GM21528 (cell line): ENCODE measurements at regions not wholly inside any gene's neighbourhood (a gene's known extent, or its start where the extent isn't known, plus 50 kb on each side); places are given as distances from the start of the nearest gene placed in this dataset.
A peak's percentile ranks its signal among the peaks of the same experiment; 100 is the strongest.
"Not testable (repeated sequence)": the region's sequence is repeated elsewhere in the genome, so short reads cannot be mapped to it uniquely, and the experiment has no call there.

Experiments used
- ATAC-seq: cut with Tn5 transposase; IDR thresholded peaks from one replicate; pipeline ENCODE4 v1.9.1; 2021; ENCODE audit warnings: mild to moderate bottlenecking, moderate library complexity; ENCODE audit not compliant: unreplicated experiment, low FRiP score

- ATAC-seq: no peak
Measured at GRCh38 chr14:106728611-106729010, 1202.2 kb downstream of the TMEM121 start.

DNA sequence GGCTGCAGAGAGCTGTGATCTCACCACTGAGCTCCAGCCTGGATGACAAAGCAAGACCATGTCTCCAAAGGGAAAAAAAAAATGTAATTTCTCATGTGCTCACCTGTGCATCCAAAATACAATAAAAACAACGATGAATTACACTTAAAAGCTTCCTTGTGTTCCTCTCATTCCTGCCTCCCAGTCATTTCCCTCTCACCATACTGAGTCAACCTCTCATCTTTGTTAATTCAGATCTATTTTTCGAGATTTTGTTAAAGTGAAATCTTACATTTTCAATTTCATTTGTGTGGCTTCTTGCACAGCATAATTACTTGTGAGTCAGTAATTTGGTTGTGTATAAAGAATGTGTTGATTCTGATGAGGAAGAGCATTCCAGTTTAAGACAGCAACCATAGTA, 1203.2 kb downstream of the TMEM121 start:
- no peak for ATAC-seq

- ATAC-seq: no peak
Measured at GRCh38 chr14:106733771-106734170, 1207.4 kb downstream of the TMEM121 start.

GRCh38 chr14:106737021-106737420, 1210.6 kb downstream of the TMEM121 start:
- ATAC-seq: no peak

DNA sequence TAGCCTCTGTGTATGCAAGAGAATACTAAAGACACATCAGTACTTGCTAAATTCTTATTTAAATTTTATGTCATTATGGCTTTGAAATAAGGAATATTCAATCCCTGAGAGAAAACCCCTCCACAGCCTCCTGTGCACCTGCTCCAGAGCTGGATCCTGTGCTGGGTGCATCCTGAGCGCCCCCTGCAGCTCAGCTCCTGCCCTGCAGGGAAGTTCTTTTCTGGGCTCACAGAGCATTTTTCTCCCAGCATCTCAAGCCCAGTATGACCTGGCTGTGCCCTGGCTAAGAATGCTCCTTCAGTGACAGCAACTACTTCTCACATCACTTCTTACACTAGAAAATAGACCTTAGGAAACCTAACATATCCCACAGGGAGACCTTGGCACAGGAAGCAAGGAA, 1211.7 kb downstream of the TMEM121 start:
- no peak for ATAC-seq

GRCh38 chr14:106738598-106739258, 1212.3 kb downstream of the TMEM121 start:
- not testable (repeated sequence) for ATAC-seq

DNA sequence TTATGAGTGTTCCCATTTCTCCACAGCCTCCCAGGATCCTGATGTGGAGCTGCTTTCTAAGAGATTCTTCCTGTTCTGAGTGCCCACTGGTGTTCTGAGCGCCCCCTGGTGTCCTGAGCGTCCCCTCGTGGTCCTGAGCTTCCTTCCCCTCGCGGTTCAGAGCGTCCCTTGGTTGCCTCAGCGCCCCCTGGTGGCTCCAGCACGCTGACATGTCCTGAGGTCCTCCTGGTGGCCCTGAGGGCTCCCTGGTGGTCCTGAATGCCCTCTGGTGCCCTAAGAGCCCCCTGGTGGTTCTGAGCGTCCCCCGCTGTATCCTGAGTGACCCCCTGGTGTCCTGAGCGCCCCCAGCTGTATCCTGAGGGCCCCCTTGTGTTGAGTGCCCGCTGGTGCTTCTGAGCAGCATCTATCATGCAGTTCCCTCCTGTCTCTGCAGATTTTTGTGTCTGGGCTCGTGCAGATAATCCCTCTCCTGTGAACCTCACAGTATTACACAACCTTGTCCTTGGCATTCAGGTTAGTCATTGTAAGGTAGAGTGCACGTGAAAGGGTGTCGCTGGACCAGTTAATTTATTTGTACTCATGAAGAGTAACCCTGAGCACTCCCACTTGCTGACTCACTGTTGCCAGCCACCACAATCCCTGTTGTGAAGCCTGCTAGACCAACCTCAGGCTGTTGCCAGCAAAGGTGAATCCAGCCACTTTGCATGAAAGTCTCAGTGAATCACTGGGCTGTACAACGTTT, 1214.9 kb downstream of the TMEM121 start:
- ATAC-seq: peak; percentile 53

- peak; percentile 53 for ATAC-seq
Measured at GRCh38 chr14:106745016-106745767, 1218.8 kb downstream of the TMEM121 start.

- ATAC-seq: not testable (repeated sequence)
Measured at GRCh38 chr14:106750089-106750488, 1223.7 kb downstream of the TMEM121 start.

DNA sequence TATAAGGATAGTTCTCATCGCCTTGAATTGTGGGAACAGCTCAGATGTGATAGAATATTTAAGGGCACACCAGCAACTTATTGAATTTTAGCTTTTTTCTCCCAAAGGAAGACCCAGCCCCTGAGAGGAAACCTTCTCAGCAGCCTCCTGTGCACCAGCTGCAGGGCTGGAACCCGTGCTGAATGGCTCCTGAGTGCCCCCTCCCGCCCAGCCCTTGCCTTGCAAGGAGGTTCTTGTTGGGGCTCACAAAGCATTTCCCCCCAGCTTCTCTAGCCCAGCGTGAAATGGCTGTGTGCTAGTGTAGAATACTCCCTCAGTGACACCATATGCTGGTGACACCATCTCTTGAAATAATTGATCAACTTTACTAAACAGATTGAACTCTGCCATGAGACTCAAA, 1227.4 kb downstream of the TMEM121 start:
- ATAC-seq: not testable (repeated sequence)

- ATAC-seq: not testable (repeated sequence)
Measured at GRCh38 chr14:106757444-106757843, 1231.1 kb downstream of the TMEM121 start.

GRCh38 chr14:106761886-106762816, 1235.8 kb downstream of the TMEM121 start:
- peak; percentile 48 for ATAC-seq

DNA sequence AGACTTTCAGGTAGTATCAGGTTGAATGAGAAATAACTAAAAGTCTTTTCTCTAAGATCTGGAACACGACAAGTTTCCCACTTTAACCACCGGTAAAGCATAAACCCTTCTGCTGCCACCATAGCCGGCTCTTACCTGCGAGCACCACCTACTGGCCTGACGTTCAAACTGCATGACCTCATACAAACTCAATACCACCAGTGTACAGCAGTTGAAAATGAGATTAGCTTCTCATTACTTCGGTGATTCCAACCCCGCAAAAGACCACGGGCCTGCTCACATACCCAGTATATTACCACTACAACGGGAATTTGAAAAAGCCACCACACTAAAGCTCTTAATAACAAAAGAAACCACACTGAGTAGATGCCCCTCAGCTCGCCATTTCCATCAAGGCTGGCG, 1238.6 kb downstream of the TMEM121 start:
- not testable (repeated sequence) for ATAC-seq

DNA sequence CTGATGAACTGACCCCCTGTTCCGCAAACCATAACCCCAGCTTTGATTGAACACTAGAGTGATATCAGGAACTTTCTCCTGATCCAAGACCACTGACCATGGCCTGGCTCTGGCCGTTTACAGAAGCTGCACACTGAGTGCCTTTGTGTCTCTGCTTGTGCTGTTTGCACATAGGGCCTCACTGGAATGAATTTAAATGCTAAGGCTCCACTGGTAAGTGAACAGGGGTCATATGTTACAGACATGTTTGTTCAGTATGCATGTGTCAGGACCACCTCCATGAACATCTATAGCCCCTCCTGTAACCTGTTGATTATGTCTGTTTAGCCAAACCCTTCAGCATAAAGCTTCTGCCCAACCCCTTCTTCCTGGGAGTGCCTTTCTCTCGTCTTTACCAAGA, 1239.8 kb downstream of the TMEM121 start:
- ATAC-seq: no peak

DNA sequence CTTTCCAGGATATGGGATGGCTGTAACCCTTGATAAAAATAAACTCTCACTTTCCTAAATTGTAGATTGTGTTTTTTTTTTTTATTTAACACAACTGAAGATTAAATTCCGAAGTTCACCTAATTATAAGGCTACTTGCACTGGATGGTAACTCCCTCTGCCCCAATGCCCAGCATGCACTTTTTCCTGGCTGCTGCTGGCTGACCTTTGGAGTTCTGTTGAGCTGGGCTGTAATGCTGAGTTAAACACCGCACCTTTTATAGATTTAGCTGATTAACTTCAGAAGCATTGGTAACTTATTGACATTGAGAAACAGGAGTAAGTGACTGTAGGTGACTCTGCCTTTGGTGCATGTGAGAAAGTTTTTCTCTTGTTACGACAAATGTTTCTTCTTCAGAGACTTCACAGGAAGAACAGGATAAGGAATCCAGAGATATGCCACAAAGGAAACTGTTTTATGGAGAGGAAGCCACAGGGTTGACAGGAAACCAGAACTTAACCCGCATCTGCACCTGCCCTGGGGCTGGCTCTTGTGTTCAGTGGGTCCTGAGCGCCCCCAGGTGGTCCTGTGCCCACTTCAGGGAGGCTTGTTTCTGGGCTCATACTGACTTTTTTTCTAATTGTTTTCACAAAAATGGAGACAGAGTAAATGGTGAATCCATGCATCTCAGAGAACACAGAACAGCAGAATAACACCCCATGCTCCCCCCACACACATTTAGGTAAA, 1240.3 kb downstream of the TMEM121 start:
- ATAC-seq: not testable (repeated sequence)

GRCh38 chr14:106768230-106768629, 1241.8 kb downstream of the TMEM121 start:
- not testable (repeated sequence) for ATAC-seq

GRCh38 chr14:106768972-106769700, 1242.8 kb downstream of the TMEM121 start:
- ATAC-seq: not testable (repeated sequence)

DNA sequence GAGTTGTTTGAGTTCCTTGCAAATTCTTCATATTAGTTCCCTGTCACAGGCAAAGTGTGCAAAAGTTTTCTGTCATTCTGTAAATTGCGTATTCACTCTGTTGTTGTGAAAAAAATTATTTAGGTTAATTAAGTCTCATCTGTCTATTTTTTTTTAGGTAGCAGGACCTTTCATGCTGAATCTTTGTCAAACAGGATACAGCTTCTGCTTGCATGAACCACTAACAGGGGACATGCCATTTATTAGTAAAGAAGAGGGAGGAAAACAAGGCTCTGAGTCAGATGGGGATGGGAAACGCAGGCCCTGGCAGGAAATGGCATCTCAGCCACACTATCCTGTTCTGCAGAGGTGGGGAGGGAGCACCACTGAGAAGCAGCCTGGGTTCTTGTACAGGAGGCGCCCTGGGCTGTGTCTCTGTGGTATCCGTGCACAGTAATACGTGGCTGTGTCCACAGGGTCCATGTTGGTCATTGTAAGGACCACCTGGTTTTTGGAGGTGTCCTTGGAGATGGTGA, 1243.8 kb downstream of the TMEM121 start:
- not testable (repeated sequence) for ATAC-seq
